WTC11 (cell line): ENCODE measurements at regions not wholly inside any gene's neighbourhood (a gene's known extent, or its start where the extent isn't known, plus 50 kb on each side); places are given as distances from the start of the nearest gene placed in this dataset.

ENCODE experiments used
- EMX1 ChIP-seq: fragments of 250-450 bp; sonication (Bioruptor Pico); IDR thresholded peaks from 2 replicates; pipeline ENCODE4 v1.8.0; 2021; ENCODE audit warnings: mild to moderate bottlenecking
- HMGA2 ChIP-seq: fragments of 250-450 bp; sonication (Bioruptor Pico); IDR thresholded peaks from 2 replicates; pipeline ENCODE4 v1.4.0; 2021; ENCODE audit warnings: mild to moderate bottlenecking, moderate library complexity
- MXD4 ChIP-seq: fragments of 250-450 bp; sonication (Bioruptor Pico); IDR thresholded peaks from 2 replicates; pipeline ENCODE4 v1.8.0; 2021; ENCODE audit warnings: mild to moderate bottlenecking, moderate library complexity, borderline replicate concordance
- MYBL2 ChIP-seq: sonication (generic); formaldehyde crosslinking; IDR thresholded peaks from 2 replicates; pipeline ENCODE4 v1.8.1; 2023; ENCODE audit warnings: mild to moderate bottlenecking, moderate library complexity, missing genetic modification reagents
- NR3C1 ChIP-seq: sonication (generic); formaldehyde crosslinking; conservative IDR thresholded peaks from 2 replicates; pipeline ENCODE4 v1.8.1; 2023; ENCODE audit warnings: low read depth, mild to moderate bottlenecking, missing genetic modification reagents
- SP1 ChIP-seq: sonication (generic); formaldehyde crosslinking; conservative IDR thresholded peaks from 2 replicates; pipeline ENCODE4 v1.8.1; 2022; ENCODE audit warnings: missing genetic modification reagents
- TEAD1 ChIP-seq: sonication (generic); formaldehyde crosslinking; IDR thresholded peaks from 2 replicates; pipeline ENCODE4 v1.8.0; 2022; ENCODE audit warnings: mild to moderate bottlenecking, missing genetic modification reagents
- TF ChIP-seq, protein P1 (sequence below): sonication (generic); formaldehyde crosslinking; IDR thresholded peaks from 2 replicates; pipeline ENCODE4 v1.8.1; 2023; ENCODE audit warnings: mild to moderate bottlenecking, missing genetic modification reagents, borderline replicate concordance
- TF ChIP-seq, protein P2 (sequence below): fragments of 250-450 bp; sonication (Bioruptor Pico); IDR thresholded peaks from 2 replicates; pipeline ENCODE4 v1.9.0; 2021; ENCODE audit warnings: moderate library complexity, mild to moderate bottlenecking, inconsistent platforms, borderline replicate concordance
- TF ChIP-seq, protein P3 (sequence below): sonication (generic); formaldehyde crosslinking; IDR thresholded peaks from 2 replicates; pipeline ENCODE4 v1.8.0; 2022; ENCODE audit warnings: mild to moderate bottlenecking, missing genetic modification reagents
- TF ChIP-seq, protein P4 (sequence below): sonication (generic); formaldehyde crosslinking; IDR thresholded peaks from 2 replicates; pipeline ENCODE4 v1.8.1; 2023; ENCODE audit warnings: mild to moderate bottlenecking, missing genetic modification reagents, moderate library complexity
- TF ChIP-seq, protein P5 (sequence below): sonication (generic); formaldehyde crosslinking; conservative IDR thresholded peaks from 2 replicates; pipeline ENCODE4 v1.8.1; 2023; ENCODE audit warnings: mild to moderate bottlenecking, low read depth, missing genetic modification reagents, moderate library complexity
- TF ChIP-seq, protein P6 (sequence below): sonication (generic); formaldehyde crosslinking; IDR thresholded peaks from 2 replicates; pipeline ENCODE4 v1.8.0; 2022; ENCODE audit warnings: missing genetic modification reagents
- TF ChIP-seq, protein P7 (sequence below): sonication (generic); formaldehyde crosslinking; IDR thresholded peaks from 2 replicates; pipeline ENCODE4 v1.8.1; 2022; ENCODE audit warnings: missing genetic modification reagents, borderline replicate concordance
- TF ChIP-seq, protein P8 (sequence below): fragments of 250-450 bp; sonication (Bioruptor Pico); IDR thresholded peaks from 2 replicates; pipeline ENCODE4 v1.9.0; 2021; ENCODE audit warnings: mild to moderate bottlenecking, borderline replicate concordance
- TF ChIP-seq, protein P9 (sequence below): sonication (generic); formaldehyde crosslinking; conservative IDR thresholded peaks from 2 replicates; pipeline ENCODE4 v1.8.1; 2022; ENCODE audit warnings: mild to moderate bottlenecking, missing genetic modification reagents

DNA sequence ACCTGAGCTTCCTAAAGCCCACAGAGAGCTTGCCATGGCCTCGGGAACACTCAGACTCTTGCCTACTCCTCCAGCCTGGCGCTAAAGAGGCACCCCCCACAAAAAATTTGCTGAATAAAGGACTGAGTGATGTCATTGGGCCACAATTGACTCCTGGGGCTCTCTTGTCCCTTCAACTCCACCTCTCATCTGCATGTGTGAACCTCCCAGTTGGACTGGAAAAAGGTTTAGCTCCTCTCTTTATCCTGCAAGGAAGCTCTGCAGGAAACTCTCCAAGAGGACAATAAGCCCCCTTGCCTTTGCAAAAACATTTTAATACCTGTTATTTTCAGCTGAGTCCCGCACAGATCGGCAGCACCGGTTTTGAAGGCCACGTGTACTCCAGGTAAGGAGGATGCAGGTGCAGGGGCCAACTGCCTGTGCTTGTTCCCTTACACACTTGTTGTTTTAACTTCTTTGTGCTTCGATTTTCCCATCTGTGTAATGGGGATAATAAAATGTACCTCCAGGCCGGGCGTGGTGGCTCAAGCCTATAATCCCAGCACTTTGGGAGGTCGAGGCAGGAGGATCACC lies 107.3 kb downstream of the TFAP2C start (continued):
- TF ChIP-seq, protein P1, sequence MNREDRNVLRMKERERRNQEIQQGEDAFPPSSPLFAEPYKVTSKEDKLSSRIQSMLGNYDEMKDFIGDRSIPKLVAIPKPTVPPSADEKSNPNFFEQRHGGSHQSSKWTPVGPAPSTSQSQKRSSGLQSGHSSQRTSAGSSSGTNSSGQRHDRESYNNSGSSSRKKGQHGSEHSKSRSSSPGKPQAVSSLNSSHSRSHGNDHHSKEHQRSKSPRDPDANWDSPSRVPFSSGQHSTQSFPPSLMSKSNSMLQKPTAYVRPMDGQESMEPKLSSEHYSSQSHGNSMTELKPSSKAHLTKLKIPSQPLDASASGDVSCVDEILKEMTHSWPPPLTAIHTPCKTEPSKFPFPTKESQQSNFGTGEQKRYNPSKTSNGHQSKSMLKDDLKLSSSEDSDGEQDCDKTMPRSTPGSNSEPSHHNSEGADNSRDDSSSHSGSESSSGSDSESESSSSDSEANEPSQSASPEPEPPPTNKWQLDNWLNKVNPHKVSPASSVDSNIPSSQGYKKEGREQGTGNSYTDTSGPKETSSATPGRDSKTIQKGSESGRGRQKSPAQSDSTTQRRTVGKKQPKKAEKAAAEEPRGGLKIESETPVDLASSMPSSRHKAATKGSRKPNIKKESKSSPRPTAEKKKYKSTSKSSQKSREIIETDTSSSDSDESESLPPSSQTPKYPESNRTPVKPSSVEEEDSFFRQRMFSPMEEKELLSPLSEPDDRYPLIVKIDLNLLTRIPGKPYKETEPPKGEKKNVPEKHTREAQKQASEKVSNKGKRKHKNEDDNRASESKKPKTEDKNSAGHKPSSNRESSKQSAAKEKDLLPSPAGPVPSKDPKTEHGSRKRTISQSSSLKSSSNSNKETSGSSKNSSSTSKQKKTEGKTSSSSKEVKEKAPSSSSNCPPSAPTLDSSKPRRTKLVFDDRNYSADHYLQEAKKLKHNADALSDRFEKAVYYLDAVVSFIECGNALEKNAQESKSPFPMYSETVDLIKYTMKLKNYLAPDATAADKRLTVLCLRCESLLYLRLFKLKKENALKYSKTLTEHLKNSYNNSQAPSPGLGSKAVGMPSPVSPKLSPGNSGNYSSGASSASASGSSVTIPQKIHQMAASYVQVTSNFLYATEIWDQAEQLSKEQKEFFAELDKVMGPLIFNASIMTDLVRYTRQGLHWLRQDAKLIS, result no peak
- peak; percentile 62 for TF ChIP-seq MYBL2 (CRISPR knock-in tag)
- peak; percentile 90 for TF ChIP-seq TEAD1 (CRISPR knock-in tag)
- TF ChIP-seq, protein P2, sequence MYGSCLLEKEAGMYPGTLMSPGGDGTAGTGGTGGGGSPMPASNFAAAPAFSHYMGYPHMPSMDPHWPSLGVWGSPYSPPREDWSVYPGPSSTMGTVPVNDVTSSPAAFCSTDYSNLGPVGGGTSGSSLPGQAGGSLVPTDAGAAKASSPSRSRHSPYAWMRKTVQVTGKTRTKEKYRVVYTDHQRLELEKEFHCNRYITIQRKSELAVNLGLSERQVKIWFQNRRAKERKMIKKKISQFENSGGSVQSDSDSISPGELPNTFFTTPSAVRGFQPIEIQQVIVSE, result no peak
- no peak for TF ChIP-seq NR3C1
- TF ChIP-seq, protein P3, sequence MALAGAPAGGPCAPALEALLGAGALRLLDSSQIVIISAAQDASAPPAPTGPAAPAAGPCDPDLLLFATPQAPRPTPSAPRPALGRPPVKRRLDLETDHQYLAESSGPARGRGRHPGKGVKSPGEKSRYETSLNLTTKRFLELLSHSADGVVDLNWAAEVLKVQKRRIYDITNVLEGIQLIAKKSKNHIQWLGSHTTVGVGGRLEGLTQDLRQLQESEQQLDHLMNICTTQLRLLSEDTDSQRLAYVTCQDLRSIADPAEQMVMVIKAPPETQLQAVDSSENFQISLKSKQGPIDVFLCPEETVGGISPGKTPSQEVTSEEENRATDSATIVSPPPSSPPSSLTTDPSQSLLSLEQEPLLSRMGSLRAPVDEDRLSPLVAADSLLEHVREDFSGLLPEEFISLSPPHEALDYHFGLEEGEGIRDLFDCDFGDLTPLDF (CRISPR knock-in tag), result no peak
- TF ChIP-seq, protein P4, sequence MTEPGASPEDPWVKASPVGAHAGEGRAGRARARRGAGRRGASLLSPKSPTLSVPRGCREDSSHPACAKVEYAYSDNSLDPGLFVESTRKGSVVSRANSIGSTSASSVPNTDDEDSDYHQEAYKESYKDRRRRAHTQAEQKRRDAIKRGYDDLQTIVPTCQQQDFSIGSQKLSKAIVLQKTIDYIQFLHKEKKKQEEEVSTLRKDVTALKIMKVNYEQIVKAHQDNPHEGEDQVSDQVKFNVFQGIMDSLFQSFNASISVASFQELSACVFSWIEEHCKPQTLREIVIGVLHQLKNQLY (CRISPR knock-in tag), result no peak
- TF ChIP-seq, protein P5, sequence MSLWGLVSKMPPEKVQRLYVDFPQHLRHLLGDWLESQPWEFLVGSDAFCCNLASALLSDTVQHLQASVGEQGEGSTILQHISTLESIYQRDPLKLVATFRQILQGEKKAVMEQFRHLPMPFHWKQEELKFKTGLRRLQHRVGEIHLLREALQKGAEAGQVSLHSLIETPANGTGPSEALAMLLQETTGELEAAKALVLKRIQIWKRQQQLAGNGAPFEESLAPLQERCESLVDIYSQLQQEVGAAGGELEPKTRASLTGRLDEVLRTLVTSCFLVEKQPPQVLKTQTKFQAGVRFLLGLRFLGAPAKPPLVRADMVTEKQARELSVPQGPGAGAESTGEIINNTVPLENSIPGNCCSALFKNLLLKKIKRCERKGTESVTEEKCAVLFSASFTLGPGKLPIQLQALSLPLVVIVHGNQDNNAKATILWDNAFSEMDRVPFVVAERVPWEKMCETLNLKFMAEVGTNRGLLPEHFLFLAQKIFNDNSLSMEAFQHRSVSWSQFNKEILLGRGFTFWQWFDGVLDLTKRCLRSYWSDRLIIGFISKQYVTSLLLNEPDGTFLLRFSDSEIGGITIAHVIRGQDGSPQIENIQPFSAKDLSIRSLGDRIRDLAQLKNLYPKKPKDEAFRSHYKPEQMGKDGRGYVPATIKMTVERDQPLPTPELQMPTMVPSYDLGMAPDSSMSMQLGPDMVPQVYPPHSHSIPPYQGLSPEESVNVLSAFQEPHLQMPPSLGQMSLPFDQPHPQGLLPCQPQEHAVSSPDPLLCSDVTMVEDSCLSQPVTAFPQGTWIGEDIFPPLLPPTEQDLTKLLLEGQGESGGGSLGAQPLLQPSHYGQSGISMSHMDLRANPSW (CRISPR knock-in tag), result no peak
- TF ChIP-seq, protein P6, sequence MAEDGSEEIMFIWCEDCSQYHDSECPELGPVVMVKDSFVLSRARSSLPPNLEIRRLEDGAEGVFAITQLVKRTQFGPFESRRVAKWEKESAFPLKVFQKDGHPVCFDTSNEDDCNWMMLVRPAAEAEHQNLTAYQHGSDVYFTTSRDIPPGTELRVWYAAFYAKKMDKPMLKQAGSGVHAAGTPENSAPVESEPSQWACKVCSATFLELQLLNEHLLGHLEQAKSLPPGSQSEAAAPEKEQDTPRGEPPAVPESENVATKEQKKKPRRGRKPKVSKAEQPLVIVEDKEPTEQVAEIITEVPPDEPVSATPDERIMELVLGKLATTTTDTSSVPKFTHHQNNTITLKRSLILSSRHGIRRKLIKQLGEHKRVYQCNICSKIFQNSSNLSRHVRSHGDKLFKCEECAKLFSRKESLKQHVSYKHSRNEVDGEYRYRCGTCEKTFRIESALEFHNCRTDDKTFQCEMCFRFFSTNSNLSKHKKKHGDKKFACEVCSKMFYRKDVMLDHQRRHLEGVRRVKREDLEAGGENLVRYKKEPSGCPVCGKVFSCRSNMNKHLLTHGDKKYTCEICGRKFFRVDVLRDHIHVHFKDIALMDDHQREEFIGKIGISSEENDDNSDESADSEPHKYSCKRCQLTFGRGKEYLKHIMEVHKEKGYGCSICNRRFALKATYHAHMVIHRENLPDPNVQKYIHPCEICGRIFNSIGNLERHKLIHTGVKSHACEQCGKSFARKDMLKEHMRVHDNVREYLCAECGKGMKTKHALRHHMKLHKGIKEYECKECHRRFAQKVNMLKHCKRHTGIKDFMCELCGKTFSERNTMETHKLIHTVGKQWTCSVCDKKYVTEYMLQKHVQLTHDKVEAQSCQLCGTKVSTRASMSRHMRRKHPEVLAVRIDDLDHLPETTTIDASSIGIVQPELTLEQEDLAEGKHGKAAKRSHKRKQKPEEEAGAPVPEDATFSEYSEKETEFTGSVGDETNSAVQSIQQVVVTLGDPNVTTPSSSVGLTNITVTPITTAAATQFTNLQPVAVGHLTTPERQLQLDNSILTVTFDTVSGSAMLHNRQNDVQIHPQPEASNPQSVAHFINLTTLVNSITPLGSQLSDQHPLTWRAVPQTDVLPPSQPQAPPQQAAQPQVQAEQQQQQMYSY, result no peak
- no peak for TF ChIP-seq SP1 (CRISPR knock-in tag)
- TF ChIP-seq, protein P7, sequence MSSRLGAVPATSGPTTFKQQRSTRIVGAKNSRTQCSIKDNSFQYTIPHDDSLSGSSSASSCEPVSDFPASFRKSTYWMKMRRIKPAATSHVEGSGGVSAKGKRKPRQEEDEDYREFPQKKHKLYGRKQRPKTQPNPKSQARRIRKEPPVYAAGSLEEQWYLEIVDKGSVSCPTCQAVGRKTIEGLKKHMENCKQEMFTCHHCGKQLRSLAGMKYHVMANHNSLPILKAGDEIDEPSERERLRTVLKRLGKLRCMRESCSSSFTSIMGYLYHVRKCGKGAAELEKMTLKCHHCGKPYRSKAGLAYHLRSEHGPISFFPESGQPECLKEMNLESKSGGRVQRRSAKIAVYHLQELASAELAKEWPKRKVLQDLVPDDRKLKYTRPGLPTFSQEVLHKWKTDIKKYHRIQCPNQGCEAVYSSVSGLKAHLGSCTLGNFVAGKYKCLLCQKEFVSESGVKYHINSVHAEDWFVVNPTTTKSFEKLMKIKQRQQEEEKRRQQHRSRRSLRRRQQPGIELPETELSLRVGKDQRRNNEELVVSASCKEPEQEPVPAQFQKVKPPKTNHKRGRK, result no peak
- TF ChIP-seq EMX1 (CRISPR knock-in tag), result no peak
- TF ChIP-seq HMGA2 (CRISPR knock-in tag), result no peak
- peak; percentile 19; the same call in 1 of the 2 replicates for TF ChIP-seq MXD4 (CRISPR knock-in tag)
- TF ChIP-seq, protein P8, sequence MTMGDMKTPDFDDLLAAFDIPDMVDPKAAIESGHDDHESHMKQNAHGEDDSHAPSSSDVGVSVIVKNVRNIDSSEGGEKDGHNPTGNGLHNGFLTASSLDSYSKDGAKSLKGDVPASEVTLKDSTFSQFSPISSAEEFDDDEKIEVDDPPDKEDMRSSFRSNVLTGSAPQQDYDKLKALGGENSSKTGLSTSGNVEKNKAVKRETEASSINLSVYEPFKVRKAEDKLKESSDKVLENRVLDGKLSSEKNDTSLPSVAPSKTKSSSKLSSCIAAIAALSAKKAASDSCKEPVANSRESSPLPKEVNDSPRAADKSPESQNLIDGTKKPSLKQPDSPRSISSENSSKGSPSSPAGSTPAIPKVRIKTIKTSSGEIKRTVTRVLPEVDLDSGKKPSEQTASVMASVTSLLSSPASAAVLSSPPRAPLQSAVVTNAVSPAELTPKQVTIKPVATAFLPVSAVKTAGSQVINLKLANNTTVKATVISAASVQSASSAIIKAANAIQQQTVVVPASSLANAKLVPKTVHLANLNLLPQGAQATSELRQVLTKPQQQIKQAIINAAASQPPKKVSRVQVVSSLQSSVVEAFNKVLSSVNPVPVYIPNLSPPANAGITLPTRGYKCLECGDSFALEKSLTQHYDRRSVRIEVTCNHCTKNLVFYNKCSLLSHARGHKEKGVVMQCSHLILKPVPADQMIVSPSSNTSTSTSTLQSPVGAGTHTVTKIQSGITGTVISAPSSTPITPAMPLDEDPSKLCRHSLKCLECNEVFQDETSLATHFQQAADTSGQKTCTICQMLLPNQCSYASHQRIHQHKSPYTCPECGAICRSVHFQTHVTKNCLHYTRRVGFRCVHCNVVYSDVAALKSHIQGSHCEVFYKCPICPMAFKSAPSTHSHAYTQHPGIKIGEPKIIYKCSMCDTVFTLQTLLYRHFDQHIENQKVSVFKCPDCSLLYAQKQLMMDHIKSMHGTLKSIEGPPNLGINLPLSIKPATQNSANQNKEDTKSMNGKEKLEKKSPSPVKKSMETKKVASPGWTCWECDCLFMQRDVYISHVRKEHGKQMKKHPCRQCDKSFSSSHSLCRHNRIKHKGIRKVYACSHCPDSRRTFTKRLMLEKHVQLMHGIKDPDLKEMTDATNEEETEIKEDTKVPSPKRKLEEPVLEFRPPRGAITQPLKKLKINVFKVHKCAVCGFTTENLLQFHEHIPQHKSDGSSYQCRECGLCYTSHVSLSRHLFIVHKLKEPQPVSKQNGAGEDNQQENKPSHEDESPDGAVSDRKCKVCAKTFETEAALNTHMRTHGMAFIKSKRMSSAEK (CRISPR knock-in tag), result peak; percentile 85; the same call in 1 of the 2 replicates
- TF ChIP-seq, protein P9, sequence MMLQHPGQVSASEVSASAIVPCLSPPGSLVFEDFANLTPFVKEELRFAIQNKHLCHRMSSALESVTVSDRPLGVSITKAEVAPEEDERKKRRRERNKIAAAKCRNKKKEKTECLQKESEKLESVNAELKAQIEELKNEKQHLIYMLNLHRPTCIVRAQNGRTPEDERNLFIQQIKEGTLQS (CRISPR knock-in tag), result no peak
